OCI-M2 (cell line): ENCODE measurements at regions not wholly inside any gene's neighbourhood (a gene's known extent, or its start where the extent isn't known, plus 50 kb on each side); places are given as distances from the start of the nearest gene placed in this dataset.

Experiments used
- DNase-seq: peaks from one replicate; lab custom pipeline; 2025; ENCODE audit not compliant: unreplicated experiment; lab: John Stamatoyannopoulos, UW

- DNase-seq: no peak
Measured at GRCh38 chr15:77739591-77740378, 107.1 kb upstream of the LINGO1 start.

DNA sequence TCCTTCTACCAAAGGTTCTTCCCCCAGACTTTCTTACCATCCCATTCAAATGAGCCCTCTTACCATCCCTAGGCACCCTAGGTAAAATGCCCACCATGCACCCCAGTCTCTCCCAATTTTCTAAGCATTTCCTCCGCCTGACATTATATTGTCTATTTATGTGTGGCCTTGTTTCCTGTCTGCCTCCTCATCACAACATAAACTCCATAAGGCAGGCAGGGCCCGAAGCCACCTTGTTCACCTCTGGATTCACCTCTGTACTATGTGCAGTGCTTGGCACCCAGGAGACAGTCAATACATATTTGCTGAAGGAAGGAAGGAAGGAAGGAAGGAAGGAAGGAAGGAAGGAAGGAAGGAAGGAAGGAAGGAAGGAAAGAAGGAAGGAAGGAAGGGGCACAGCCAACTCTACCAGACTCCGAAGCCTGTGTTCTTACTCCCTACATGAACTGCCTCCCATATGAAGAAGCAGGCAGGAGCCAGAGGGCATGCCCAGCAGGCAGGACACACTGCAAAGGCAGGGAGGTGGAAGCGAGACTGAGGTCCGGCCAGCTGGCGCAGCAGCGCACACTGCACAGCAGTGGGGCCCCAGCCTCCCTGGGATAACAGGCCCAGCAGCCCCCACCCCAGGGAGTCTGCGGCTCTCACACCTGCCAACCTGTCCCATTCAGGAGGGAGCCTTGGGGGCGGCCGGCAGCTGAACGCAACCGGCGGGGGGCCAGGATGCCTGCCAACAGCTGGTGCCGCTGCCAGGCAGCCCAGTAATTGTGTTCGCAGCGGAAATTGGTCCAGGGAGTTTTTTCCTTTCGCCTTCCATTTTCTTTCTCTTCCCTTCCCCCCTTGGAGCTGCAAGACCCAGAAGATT is 106.0 kb upstream of the LINGO1 start:
- no peak for DNase-seq

- DNase-seq: no peak
Measured at GRCh38 chr15:77738038-77738370, 105.3 kb upstream of the LINGO1 start.

DNA sequence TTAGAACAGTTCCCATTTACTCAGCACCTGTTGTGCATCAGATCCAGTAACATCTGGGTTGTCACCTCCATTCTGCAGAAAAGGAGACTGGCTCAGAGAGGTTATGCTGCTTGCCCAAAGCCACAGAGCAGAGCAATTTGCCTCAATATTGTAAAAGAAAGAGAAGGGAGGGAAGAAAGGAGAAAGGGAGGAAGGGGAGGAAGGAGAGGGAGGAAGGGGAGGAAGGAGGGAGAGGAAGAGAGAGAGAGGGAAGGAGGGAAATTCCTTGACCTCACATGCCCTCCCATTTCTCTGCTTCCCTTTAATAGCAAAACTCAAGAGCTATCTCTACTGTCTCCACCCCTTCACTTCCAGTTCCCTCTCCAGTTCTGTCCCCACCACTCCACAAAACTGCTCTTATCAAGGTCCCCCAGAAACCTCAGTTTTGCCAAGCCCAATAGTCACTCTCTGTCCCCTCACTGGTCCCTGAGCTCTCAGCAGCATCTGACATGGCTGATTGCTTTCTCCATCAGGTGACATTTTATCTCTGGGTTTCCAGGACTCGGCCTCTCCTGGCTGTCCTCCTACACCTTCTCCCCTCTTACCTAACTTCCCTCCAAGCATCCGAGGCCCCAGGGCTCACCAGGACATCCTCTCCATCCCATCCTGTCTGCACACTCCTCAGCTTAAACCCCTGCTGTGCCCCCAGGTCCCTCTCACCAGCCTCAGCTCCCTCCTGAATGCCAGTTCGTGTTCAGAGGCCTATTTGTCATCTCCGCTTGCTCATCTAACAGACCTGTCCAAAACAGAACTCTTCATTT is 104.7 kb upstream of the LINGO1 start:
- DNase-seq: peak; percentile 7

DNA sequence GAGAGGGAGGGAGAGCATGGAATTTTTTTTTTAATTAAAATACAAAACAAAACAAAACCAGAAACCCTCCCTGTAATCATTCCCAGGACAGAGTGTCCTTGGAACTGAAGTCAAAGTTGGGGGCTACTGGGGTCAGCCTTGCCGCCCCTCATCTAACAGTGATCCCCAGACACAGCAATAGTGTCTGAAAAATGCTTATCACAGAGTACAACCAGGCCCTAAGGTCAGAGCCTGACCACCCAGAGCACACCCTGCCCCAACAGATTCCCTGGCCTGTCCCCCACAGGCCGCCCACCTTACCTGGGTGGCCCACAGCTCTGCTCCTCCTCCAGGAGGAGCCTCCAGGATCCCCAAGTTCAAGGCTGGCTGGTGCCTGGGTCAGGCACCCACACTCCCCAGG is 101.6 kb upstream of the LINGO1 start:
- no peak for DNase-seq

GRCh38 chr15:77733579-77734300 is 101.0 kb upstream of the LINGO1 start:
- DNase-seq: no peak

DNA sequence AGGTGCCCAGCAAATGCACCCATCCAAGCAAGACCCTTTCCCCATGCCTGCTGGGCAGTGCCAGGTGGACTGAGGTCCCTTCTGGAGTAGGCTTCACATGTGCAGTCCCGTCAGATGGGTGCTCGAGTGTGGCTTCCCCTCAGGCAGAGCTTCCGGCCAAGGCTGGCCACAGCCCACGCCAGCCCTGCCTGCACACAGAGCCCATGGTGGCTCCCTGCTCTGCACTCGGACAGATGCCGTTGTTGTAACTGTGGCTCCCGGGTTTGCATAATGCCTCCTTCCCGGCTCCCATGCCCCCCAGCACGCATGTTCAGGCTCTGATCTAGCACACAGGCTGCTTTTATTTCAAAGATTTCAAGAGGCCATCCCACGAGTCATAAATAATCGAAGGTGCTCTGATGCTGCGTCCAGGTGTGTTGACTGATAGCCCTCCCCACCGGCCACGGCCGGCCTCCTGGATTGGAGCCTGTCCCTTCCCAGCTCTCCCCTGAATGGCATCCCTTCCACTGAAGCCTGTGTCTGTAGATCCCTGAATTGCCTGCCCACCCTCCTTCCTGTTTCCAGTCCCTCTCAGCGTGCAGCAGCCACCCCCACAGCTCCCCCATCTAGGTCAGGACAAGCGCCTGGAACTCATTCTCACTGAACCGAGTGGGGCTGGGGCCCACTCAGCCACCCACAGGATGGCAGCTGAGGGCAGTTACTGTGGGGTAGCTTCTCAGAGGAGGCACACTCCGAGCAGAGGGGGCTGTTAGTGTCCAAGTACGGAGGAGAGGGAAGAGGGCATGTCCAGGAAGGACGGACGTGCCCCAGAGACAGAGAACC is 100.0 kb upstream of the LINGO1 start:
- no peak for DNase-seq

DNA sequence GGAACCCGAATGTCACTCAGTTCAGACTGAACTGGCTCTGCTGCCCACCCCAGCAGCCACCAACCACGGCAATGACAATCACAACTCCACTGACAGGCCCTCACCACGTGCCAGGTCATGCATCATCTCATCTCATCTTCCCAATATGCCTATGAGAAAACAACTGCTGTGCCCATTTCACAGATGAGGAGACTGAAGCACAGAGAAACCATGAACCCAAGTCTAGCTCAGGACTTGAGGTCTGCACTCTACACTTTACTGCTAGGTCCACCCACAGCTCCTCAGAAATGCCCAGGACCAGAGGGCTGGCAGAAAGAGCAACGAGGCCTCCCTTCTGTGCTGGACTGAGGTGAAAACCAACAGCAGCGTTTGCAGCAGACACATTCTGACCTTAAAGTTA is 99.2 kb upstream of the LINGO1 start:
- no peak for DNase-seq

DNA sequence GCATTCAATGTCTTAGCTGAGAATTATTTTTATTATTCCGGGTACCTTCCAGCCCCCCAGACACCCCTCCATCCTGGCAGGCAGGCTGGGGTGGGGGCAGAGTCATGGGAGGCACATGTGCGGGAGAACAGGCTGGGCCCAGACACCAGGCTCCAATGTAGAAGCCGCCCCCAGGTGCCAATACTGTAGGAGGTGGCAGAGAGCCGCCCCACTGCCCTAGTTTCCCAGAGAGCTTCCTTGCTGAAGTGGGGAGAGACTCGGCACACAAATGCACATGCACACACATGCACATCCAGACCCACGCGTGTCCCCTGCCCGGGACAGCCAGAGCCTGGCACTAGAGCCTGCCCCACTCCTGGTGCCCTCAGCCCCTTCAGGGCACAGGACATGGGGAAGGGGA is 98.4 kb upstream of the LINGO1 start:
- DNase-seq: no peak

DNA sequence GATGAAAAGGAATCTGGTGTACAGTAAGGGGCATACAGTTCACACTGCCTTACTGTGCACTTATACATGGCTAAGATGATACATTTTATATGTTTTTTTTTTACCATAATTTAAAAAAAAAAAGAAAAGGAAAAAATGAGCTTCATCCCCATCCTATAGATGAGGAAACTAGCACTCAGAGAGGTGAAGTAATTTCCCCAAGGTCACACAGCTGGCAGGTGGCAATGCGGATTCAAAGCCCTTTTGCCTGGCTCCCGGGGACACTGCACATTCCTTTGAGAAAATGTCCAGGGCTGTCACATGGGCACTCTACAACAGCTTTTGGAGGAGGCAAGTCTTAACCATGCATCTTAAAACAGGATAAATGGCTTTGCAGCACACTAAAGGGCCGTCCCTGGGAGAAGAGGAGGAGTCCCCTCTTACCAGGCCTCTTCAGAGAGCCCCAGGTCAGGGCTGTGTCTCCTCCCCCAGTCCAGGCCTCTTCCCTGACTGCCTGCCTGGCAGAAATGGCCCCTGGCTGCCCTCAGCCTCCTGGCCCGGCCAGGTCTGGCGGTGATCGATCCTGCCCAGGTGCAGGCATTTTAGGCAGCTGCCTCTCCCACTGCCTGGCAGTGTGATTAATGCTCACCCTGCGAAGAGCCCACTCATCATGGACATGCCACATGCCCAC is 95.1 kb upstream of the LINGO1 start:
- DNase-seq: no peak

DNA sequence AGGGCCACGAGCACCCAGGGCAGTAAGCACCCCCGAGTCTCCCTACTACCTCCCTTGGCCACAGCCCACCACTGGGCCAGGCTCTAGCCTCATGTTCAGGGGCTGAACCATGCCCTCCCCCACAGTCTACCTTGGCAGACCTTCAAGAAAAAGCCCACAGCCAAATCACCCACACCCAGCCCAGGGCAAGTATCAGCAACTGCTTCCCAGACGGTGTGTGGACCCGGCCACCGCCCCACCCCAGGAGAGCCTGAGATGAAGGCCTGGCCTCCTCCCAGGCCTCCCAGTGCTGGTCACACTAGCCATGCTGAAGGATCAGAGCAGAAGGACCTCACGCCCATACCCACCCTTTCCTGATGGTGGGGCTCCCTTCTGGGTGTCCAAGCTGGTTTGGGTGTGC is 92.0 kb upstream of the LINGO1 start:
- DNase-seq: no peak

DNA sequence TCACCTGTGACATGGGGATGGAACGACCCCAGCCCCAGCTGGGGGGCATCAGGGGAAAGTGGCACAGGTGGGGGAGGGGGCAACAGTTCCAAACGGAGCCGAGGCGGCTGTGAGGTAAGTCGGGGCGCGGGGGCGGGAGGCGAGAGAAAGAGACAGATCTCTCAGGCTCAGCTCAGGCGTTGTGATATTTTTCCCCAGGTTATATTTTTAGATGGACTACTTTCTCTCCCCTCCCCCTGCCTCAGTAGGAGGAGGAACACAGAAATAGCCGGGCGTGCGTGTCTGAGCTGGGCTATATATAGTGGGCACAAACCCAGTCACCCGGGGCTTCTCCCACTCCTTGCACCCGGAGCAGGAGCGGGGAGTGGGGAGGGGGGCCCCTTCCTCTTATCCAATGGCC is 91.0 kb upstream of the LINGO1 start:
- DNase-seq: no peak

DNA sequence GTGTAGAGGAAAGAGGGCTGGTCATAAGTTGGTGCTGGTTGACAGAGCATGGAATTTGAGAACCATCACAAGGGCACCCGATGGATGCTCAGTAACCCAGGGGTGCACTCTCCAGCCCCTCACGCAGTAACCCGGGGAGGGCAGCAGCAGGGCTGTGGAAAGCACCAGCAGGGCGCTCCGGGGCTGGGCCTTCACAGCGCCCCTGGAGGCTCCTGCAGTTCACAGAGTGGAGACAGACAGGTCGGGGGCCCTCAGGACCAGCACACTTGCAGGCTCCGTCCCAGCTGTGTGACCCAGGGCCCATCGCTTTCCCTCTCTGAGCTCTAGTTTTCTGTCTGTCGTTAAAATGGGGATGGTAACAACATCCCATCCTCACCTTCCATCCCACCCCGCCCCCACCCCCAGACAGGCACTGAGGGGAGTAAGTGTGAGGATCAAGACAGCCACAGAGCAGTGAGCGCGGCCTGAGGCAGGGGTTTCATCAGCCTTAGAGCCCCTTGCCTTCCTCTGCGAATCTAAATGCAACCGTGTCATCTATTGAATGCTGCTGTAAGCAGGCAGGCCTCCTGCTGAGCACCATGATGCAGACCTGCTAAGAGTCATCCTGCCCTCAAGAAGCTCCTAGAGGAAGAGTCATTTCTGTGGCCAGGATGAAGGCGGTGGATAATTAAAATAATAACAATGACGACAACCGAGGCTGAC is 90.2 kb upstream of the LINGO1 start:
- DNase-seq: no peak

GRCh38 chr15:77721963-77722362 is 89.3 kb upstream of the LINGO1 start:
- no peak for DNase-seq

- no peak for DNase-seq
Measured at GRCh38 chr15:77720655-77721054, 87.9 kb upstream of the LINGO1 start.

DNA sequence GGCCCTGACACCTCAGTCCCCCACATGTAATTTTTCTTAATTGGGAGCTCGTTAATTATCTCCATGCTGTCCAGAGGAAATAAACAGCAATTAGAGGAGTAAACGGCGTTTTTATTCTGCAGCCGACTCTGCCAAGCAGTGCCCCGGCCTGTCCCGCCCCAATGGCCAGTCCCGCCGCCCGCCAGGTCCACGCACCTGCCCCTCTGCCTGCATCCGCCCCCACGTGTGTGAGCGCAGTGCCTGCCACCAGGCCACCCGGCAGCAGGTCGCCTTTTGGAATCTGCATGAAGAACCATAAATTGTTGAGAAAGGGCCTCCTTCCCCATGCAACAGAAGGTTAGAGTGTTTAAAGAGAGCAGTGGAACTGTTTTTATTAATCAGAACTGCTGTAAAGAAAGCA is 87.5 kb upstream of the LINGO1 start:
- DNase-seq: no peak

- no peak for DNase-seq
Measured at GRCh38 chr15:77719450-77719849, 86.7 kb upstream of the LINGO1 start.

DNA sequence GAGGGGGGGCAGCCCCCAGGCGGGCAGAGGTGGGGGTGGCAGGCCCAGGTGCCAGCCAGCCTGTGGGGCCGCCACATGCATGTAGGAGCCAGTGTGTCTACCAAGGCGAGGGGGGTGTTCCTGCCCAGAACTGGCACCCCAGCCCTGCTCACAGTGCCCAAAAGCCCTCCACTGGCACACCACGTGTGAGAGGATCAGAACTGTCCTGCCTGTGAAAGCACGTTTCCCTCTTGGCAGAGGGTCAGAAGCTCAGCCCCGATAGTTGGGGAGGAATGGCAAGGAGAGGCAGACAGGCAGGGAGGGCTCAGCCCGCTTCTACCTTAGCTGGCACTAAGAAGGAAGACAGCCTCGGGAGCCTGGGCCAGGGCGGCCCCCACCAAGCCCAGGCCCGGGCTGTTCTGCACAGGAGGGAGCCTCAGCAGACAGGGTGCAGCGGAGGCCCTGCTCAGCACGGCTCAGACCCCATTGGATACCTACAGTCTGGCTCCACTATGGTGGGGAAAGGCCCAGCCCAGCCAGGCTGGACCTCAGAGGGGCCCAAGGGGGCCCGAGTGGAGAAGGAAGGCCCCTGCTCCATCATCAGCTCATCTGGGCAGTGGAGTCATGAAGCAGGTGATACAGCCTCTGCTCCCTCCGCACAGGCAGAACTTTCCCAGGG is 84.8 kb upstream of the LINGO1 start:
- DNase-seq: no peak
